Activated CD4-positive, alpha-beta T cell treated with anti-CD3 and anti-CD28 coated beads for 36 hours (primary cell): ENCODE measurements at regions not wholly inside any gene's neighbourhood (a gene's known extent, or its start where the extent isn't known, plus 50 kb on each side); places are given as distances from the start of the nearest gene placed in this dataset.
"Not testable (repeated sequence)": the region's sequence is repeated elsewhere in the genome, so short reads cannot be mapped to it uniquely, and the experiment has no call there.

Source experiments
- ATAC-seq: fragments of 200-7000 bp; cut with Tn5 transposase; one replicate; pipeline ENCODE4 v1.10.0; 2021; ENCODE audit warnings: mild to moderate bottlenecking, moderate library complexity
- CTCF ChIA-PET: fragments of 350-600 bp; sonication (Branson Sonifier 250); formaldehyde crosslinking; loops from one replicate; lab custom pipeline; 2021; ENCODE audit warnings: antibody characterized with exemption; lab: Charles Lee
- POLR2A ChIA-PET: fragments of 350-600 bp; sonication (Branson Sonifier 250); formaldehyde crosslinking; loops from one replicate; lab custom pipeline; 2021; ENCODE audit warnings: antibody characterized with exemption, inconsistent platforms; lab: Charles Lee
- DNase-seq: peaks from one replicate; pipeline ENCODE4 v3.0.0-alpha.2; 2020
- H3K27ac Mint-ChIP-seq: one replicate; pipeline ENCODE4 v1.8.0; 2021; ENCODE audit warnings: mixed read lengths
- H3K27me3 Mint-ChIP-seq: one replicate; pipeline ENCODE4 v1.8.0; 2021; ENCODE audit warnings: mixed read lengths
- H3K36me3 Mint-ChIP-seq: one replicate; pipeline ENCODE4 v1.8.0; 2021; ENCODE audit warnings: low read depth, mixed read lengths
- H3K4me1 Mint-ChIP-seq: one replicate; pipeline ENCODE4 v1.8.0; 2021; ENCODE audit warnings: mixed read lengths
- H3K4me3 Mint-ChIP-seq: one replicate; pipeline ENCODE4 v1.8.0; 2021; ENCODE audit warnings: mild to moderate bottlenecking, moderate library complexity, mixed read lengths
- H3K9me3 Mint-ChIP-seq: one replicate; pipeline ENCODE4 v1.8.0; 2021; ENCODE audit warnings: low read depth, mixed read lengths
- intact Hi-C, 2 experiments: fragments of 100-400 bp; cut with DNase I in 1 of 2; cut with micrococcal nuclease in 1 of 2; formaldehyde crosslinking; loops; one replicate each; pipeline versions ENCODE4 v1.14.2 to v1.15.1; 2022 to 2024; cut with DNase I, micrococcal nuclease

GRCh38 chr6:167560673-167561569, 236.0 kb downstream of the TTLL2 start:
- POLR2A ChIA-PET: no interaction called here
- ATAC-seq (no peak), DNase-seq (no peak)
- H3K27ac Mint-ChIP-seq: no peak overlapping the region
- H3K27me3 Mint-ChIP-seq: peaks cover 3% of the 10 kb centered on the region
- H3K4me1 Mint-ChIP-seq: no peaks in the 10 kb centered on the region
- intact Hi-C loops: no loop called here
- H3K36me3 Mint-ChIP-seq: no peaks in the 10 kb centered on the region
- H3K4me3 Mint-ChIP-seq: no peak overlapping the region
- CTCF ChIA-PET: no interaction called here
- H3K9me3 Mint-ChIP-seq: peaks cover 6% of the 10 kb centered on the region

- H3K4me3 Mint-ChIP-seq, H3K27ac Mint-ChIP-seq, H3K27me3 Mint-ChIP-seq, H3K9me3 Mint-ChIP-seq, H3K36me3 Mint-ChIP-seq, intact Hi-C loops, POLR2A ChIA-PET, DNase-seq, CTCF ChIA-PET, ATAC-seq, H3K4me1 Mint-ChIP-seq: not testable (repeated sequence)
Observed at GRCh38 chr6:167562862-167563261, 238.0 kb downstream of the TTLL2 start.

DNA sequence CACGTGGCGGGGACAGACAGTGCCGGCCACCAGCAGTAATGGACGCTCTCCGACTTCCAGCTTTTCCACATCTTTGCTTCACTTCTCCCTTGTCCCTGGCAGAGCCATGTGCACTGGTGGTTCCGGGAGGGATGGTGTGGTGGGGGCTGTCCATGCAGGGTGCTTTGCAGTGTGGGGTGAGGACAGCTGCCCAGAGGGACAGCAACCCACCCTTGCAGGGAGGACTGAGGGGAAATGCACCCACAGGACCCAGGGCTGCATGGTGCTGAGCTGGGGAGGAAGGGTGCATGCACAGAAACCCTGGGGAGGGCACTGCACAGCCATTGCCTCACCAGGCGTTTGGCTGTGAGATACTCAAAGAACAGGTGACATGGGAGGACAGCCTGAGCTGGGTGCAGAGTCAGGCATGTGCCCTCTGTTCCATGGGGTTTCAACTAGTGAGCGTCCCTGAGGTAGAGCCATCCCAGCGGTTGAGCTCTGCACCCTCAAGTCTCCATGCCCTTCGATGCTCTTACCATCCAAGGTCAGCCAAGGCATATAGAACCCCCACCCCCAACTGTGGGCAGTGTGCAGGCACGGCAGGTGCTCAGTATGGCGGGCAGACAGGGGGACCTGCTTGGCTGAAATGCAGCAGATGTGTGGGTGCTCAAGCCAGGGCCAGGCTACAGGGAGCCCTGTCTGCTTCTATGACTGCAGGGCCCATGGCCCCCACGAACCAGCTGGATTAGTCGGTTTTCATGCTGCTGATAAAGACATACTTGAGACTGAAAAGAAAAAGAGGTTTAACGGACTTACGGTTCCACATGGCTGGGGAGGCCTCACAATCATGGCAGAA, 239.7 kb downstream of the TTLL2 start:
- H3K4me1 Mint-ChIP-seq: no peaks in the 10 kb centered on the region
- no peak overlapping the region for H3K4me3 Mint-ChIP-seq
- peaks cover 3% of the 10 kb centered on the region for H3K27me3 Mint-ChIP-seq
- CTCF ChIA-PET: no interaction called here
- intact Hi-C loops: no loop called here
- no peaks in the 10 kb centered on the region for H3K9me3 Mint-ChIP-seq
- POLR2A ChIA-PET: no interaction called here
- ATAC-seq (no peak), DNase-seq (no peak)
- H3K36me3 Mint-ChIP-seq: no peaks in the 10 kb centered on the region
- no peak overlapping the region for H3K27ac Mint-ChIP-seq

DNA sequence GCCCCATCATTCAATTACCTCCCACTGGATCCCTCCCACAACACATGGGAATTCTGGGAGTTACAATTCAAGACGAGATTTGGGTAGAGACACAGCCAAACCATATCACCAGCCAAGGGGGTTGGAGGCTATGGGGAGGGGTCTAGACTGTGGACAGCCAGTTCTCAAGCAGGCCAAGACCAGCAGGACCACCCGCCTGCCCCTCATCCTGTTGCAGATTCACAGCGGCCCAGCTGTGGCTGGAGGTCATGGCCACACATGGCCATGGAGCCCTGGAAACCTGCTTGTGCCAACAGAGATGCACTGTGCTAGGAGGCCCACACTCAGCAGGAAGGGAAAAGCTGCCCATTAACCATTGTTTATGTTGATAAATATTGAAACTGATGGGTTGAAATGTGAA, 240.5 kb downstream of the TTLL2 start:
- ChIA-PET POLR2A (no interaction called here), CTCF (no interaction called here)
- Mint-ChIP-seq H3K36me3 (no peaks in the 10 kb centered on the region), H3K4me1 (no peaks in the 10 kb centered on the region), H3K4me3 (no peak overlapping the region), H3K9me3 (no peaks in the 10 kb centered on the region), H3K27me3 (no peaks in the 10 kb centered on the region), H3K27ac (no peak overlapping the region)
- intact Hi-C loops: no loop called here
- DNase-seq: no peak
- no peak for ATAC-seq

GRCh38 chr6:167565884-167566599, 241.2 kb downstream of the TTLL2 start:
- H3K4me1 Mint-ChIP-seq: no peaks in the 10 kb centered on the region
- H3K27ac Mint-ChIP-seq: no peak overlapping the region
- ChIA-PET CTCF (no interaction called here), POLR2A (no interaction called here)
- no peaks in the 10 kb centered on the region for H3K36me3 Mint-ChIP-seq
- intact Hi-C loops: no loop called here
- H3K27me3 Mint-ChIP-seq: no peaks in the 10 kb centered on the region
- DNase-seq (no peak), ATAC-seq (no peak)
- H3K4me3 Mint-ChIP-seq: no peak overlapping the region
- no peaks in the 10 kb centered on the region for H3K9me3 Mint-ChIP-seq

GRCh38 chr6:167566711-167567141, 241.8 kb downstream of the TTLL2 start:
- DNase-seq (no peak), ATAC-seq (no peak)
- POLR2A ChIA-PET: no interaction called here

GRCh38 chr6:167567142-167568033, 242.5 kb downstream of the TTLL2 start:
- Mint-ChIP-seq H3K36me3 (no peaks in the 10 kb centered on the region), H3K4me1 (no peaks in the 10 kb centered on the region), H3K27ac (no peak overlapping the region), H3K4me3 (no peak overlapping the region), H3K9me3 (no peaks in the 10 kb centered on the region), H3K27me3 (no peaks in the 10 kb centered on the region)
- intact Hi-C loops: no loop called here
- ATAC-seq (no peak), DNase-seq (no peak)
- ChIA-PET CTCF (no interaction called here), POLR2A (no interaction called here)

More at GRCh38 chr6:167566711-167567141, 241.8 kb downstream of the TTLL2 start:
- Mint-ChIP-seq H3K9me3 (no peaks in the 10 kb centered on the region), H3K27ac (no peak overlapping the region), H3K36me3 (no peaks in the 10 kb centered on the region), H3K27me3 (no peaks in the 10 kb centered on the region), H3K4me1 (no peaks in the 10 kb centered on the region), H3K4me3 (no peak overlapping the region)
- CTCF ChIA-PET: no interaction called here
- intact Hi-C loops: no loop called here

GRCh38 chr6:167568407-167569024, 243.6 kb downstream of the TTLL2 start:
- DNase-seq: no peak
- no peaks in the 10 kb centered on the region for H3K9me3 Mint-ChIP-seq
- no peaks in the 10 kb centered on the region for H3K4me1 Mint-ChIP-seq
- ATAC-seq: no peak
- intact Hi-C loops: no loop called here
- H3K27me3 Mint-ChIP-seq: no peaks in the 10 kb centered on the region
- no peaks in the 10 kb centered on the region for H3K36me3 Mint-ChIP-seq
- no peak overlapping the region for H3K4me3 Mint-ChIP-seq
- no peak overlapping the region for H3K27ac Mint-ChIP-seq
- ChIA-PET POLR2A (no interaction called here), CTCF (interaction anchor here (1.4 kb wide), 1 partner anchor 28 kb away, joined by 3 read pairs; no protein-coding TSS in a partner anchor)

DNA sequence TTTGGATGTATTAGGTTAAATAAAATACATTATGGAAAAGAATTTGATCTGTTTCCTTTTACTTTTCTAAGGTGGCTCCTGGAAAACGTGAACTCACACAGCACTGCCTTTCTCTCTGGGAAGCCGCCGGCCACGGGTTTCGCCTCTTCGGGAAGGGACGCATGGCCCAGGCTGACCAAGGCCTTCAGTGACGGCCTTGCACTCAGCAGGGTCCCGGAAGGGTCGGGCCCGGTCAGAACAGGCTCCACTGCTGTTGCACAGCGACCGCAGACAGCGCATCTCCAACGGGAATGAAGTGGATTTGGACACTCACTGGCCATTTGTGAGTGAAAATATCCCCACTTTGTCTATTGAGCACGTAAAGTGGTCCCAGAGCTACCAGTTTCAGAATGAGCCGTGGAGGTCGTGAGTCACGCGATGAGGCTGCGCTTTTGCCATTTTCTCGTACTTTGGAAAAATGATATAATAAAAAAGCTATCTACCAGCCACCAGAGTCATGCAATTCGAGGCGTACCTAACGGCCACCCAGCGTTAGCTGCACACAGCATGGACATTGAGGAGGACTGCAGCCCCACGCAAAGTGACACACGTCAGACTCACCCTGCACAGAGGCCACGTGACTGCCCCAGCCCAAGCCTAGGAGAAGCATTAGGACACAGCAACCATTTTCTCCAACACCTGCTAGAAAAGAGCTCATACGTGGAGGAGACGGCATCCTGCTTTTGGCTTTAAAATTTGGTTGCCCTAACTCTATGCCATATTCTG, 244.3 kb downstream of the TTLL2 start:
- no peaks in the 10 kb centered on the region for H3K4me1 Mint-ChIP-seq
- POLR2A ChIA-PET: no interaction called here
- intact Hi-C loops: no loop called here
- H3K36me3 Mint-ChIP-seq: no peaks in the 10 kb centered on the region
- H3K27me3 Mint-ChIP-seq: no peaks in the 10 kb centered on the region
- H3K9me3 Mint-ChIP-seq: no peaks in the 10 kb centered on the region
- DNase-seq (no peak), ATAC-seq (no peak)
- no peak overlapping the region for H3K4me3 Mint-ChIP-seq
- CTCF ChIA-PET: interaction anchor here (1.4 kb wide), 1 partner anchor 29 kb away, joined by 3 read pairs; no protein-coding TSS in a partner anchor
- H3K27ac Mint-ChIP-seq: no peak overlapping the region

GRCh38 chr6:167569879-167570278, 245.0 kb downstream of the TTLL2 start:
- ATAC-seq: no peak
- H3K9me3 Mint-ChIP-seq: no peaks in the 10 kb centered on the region
- H3K4me3 Mint-ChIP-seq: no peak overlapping the region
- ChIA-PET POLR2A (no interaction called here), CTCF (interaction anchor here (0.6 to 1.4 kb wide), 2 partner anchors 30 to 1713 kb away, joined by 3 read pairs; no protein-coding TSS in a partner anchor)
- no peak overlapping the region for H3K27ac Mint-ChIP-seq
- intact Hi-C loops: no loop called here
- DNase-seq: no peak
- H3K4me1 Mint-ChIP-seq: no peaks in the 10 kb centered on the region
- no peaks in the 10 kb centered on the region for H3K36me3 Mint-ChIP-seq
- no peaks in the 10 kb centered on the region for H3K27me3 Mint-ChIP-seq
